GM19025 (cell line): ENCODE measurements at regions not wholly inside any gene's neighbourhood (a gene's known extent, or its start where the extent isn't known, plus 50 kb on each side); places are given as distances from the start of the nearest gene placed in this dataset.

Experiments used
- ATAC-seq: cut with Tn5 transposase; IDR thresholded peaks from one replicate; pipeline ENCODE4 v1.9.1; 2021; ENCODE audit warnings: mild to moderate bottlenecking, low read depth, moderate library complexity; ENCODE audit not compliant: unreplicated experiment

GRCh38 chr3:3633761-3634160 lies 165.5 kb upstream of the LRRN1 start:
- ATAC-seq: no peak

GRCh38 chr3:3632449-3632848 lies 166.8 kb upstream of the LRRN1 start:
- no peak for ATAC-seq

- no peak for ATAC-seq
Measured at GRCh38 chr3:3631114-3631513, 168.1 kb upstream of the LRRN1 start.

GRCh38 chr3:3629911-3630310 lies 169.3 kb upstream of the LRRN1 start:
- ATAC-seq: no peak

GRCh38 chr3:3628676-3629328 lies 170.4 kb upstream of the LRRN1 start:
- peak; percentile 77 for ATAC-seq

GRCh38 chr3:3627114-3627513 lies 172.1 kb upstream of the LRRN1 start:
- peak; percentile 32 for ATAC-seq

- ATAC-seq: no peak
Measured at GRCh38 chr3:3625544-3626271, 173.5 kb upstream of the LRRN1 start.

GRCh38 chr3:3619815-3620214 lies 179.4 kb upstream of the LRRN1 start:
- no peak for ATAC-seq

- no peak for ATAC-seq
Measured at GRCh38 chr3:3618623-3619022, 180.6 kb upstream of the LRRN1 start.

GRCh38 chr3:3615533-3615932 lies 183.7 kb upstream of the LRRN1 start:
- ATAC-seq: no peak

GRCh38 chr3:3610581-3611298 lies 188.5 kb upstream of the LRRN1 start:
- no peak for ATAC-seq

GRCh38 chr3:3606321-3606720 lies 192.9 kb upstream of the LRRN1 start:
- ATAC-seq: no peak

- ATAC-seq: no peak
Measured at GRCh38 chr3:3605226-3605625, 194.0 kb upstream of the LRRN1 start.

GRCh38 chr3:3603351-3603750 lies 195.9 kb upstream of the LRRN1 start:
- no peak for ATAC-seq

GRCh38 chr3:3600665-3601340 lies 198.4 kb upstream of the LRRN1 start:
- ATAC-seq: no peak

- ATAC-seq: no peak
Measured at GRCh38 chr3:3599016-3599415, 200.2 kb upstream of the LRRN1 start.

- no peak for ATAC-seq
Measured at GRCh38 chr3:3594986-3595385, 204.2 kb upstream of the LRRN1 start.

GRCh38 chr3:3589715-3590130 lies 209.5 kb upstream of the LRRN1 start:
- ATAC-seq: peak; percentile 90

GRCh38 chr3:3587647-3587972 lies 211.6 kb upstream of the LRRN1 start:
- ATAC-seq: no peak

- ATAC-seq: no peak
Measured at GRCh38 chr3:3586843-3587646, 212.2 kb upstream of the LRRN1 start.
